Endothelial cell of hepatic sinusoid (primary cell): ENCODE measurements at regions not wholly inside any gene's neighbourhood (a gene's known extent, or its start where the extent isn't known, plus 50 kb on each side); places are given as distances from the start of the nearest gene placed in this dataset.

Experiments used
- in situ Hi-C: cut with HindIII; loops from 2 replicates; pipeline ENCODE4 v1.10.0; 2017; ENCODE audit warnings: low sequenced_read_pairs

GRCh38 chr5:67496051-67496450 lies 299.5 kb upstream of the CD180 start:
- in situ Hi-C loops: no loop called here

- in situ Hi-C loops: no loop called here
Observed at GRCh38 chr5:67495072-67495471, 298.5 kb upstream of the CD180 start.

DNA sequence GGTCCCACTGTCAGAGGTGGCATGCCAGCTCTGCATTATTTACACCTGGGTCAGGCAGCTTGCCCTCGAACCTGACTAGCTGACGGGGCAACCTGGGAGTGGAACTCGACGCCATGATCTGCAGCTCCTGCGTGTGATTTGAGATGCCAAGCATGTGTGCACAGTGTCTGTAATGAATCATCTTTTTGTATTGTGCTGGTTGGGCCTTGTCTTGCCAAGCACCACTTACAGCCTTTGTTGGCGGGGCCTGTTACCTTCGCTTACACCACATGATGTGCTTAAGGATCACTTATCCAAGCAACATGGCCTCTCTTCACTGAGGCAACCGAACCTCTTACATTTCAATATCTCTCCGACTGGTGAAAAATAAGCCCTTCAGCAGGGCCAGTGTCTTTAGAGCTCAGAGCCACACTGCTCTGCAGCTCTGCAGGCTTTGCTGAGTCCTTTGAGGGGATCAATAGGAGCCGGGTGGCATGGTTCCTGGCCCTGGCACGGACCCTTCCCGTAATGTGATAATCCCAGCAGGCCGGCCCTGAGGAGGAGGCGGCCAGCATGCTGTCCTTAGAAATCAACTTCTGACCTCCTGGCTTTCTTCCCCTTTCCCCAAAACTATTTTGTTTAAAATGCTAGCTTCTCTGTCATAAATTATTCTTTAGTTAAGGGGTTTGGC lies 297.7 kb upstream of the CD180 start:
- in situ Hi-C loops: no loop called here

DNA sequence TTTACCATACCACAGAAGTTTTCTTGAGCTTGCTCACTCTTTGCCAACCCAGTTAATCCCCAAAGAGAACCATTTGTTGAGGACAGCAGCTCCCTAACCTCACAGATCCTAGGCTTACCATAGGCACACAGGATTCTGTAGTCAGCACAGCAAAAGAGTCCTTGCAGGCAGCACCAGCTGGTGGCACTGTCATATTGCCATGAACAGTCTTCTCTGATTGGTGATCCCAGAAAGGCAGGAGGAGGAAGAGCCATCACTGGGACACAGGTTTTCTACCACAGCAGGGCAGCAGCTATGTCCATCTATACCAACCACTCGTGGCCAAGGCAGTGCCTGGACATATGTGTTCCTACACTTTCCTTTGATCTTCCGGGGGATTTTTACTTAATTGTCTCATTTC lies 297.1 kb upstream of the CD180 start:
- in situ Hi-C loops: no loop called here

- in situ Hi-C loops: no loop called here
Observed at GRCh38 chr5:67490543-67491321, 294.1 kb upstream of the CD180 start.

GRCh38 chr5:67488885-67489284 lies 292.3 kb upstream of the CD180 start:
- in situ Hi-C loops: no loop called here

GRCh38 chr5:67487862-67488261 lies 291.3 kb upstream of the CD180 start:
- in situ Hi-C loops: no loop called here

- in situ Hi-C loops: no loop called here
Observed at GRCh38 chr5:67483453-67484030, 286.9 kb upstream of the CD180 start.

DNA sequence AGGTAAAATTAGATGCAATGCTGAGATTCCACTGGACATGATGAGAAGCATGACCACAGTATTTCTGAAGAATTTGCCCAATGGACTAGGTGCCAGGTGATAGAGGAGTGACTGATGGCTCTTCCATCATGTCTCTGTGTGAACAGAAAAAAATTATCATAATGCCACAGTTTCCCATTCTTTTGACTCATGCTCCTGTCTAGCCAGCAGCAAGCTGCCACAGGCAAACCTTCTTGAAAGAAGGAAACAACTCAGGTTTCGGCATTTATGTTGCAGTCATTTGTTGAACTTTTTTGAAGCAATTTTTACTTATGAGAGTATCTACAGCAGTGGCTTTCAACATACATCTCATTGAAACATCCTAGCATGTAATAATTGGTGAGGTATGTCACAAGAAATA lies 284.8 kb upstream of the CD180 start:
- in situ Hi-C loops: no loop called here

- in situ Hi-C loops: no loop called here
Observed at GRCh38 chr5:67478337-67478736, 281.7 kb upstream of the CD180 start.

DNA sequence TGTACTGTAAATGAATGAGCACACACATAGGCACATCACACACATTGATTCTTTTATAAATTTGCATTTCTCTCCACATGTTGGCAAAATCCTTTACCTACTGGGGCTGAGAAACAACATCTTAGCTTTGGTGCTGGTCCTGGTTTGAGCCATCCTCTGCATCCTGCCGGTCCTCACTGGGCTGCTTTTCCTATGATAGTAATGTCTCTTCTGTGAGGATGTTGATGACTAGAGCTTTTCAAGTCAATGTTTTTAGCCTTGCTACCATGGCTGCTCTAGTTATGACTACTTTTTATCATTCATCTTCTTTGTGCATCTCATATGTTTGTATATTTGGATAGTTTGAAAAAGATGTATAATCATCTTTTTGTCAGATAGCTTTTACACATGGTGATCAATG lies 280.4 kb upstream of the CD180 start:
- in situ Hi-C loops: no loop called here

GRCh38 chr5:67476531-67476930 lies 279.9 kb upstream of the CD180 start:
- in situ Hi-C loops: no loop called here

DNA sequence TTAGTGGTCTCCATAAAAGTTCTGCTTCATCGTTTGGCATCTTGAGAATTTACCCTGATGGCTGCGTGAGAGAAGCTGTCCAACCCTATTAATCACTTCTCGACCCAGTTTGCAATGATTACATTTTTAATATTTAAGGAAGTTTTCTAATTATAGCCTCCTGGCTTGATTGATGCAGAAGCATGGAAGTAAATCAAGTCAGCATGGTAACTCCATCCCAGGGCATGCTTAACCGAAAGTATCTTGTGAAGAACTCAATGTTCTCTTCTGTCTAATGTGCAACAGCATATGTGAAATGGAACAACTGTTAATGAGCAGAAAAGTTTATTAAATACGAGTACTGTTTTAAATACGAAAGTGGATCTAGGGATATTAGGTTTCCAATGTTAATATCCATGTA lies 278.9 kb upstream of the CD180 start:
- in situ Hi-C loops: no loop called here

GRCh38 chr5:67474597-67475238 lies 278.1 kb upstream of the CD180 start:
- in situ Hi-C loops: no loop called here

- in situ Hi-C loops: no loop called here
Observed at GRCh38 chr5:67467110-67467509, 270.5 kb upstream of the CD180 start.

GRCh38 chr5:67465537-67466207 lies 269.1 kb upstream of the CD180 start:
- in situ Hi-C loops: no loop called here

GRCh38 chr5:67462147-67462546 lies 265.5 kb upstream of the CD180 start:
- in situ Hi-C loops: no loop called here

DNA sequence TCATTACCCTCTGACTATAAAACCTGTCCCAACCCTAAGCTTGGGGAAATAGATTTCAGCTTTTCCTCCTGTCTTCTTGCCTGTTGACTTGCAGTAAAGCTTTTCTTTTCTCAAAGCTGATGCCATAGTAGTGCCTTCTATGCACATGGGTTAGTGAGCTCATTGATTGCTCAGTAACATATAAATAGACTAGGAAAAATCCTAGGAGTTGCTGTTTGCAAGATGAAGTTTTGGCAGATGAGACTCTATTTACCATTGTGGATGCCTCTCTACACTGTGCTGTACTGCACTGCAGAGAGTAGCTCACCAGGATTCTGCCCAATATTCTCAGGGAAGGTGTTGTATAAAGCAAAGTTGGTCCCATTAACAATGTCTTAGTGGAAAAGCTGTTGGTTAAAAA lies 262.7 kb upstream of the CD180 start:
- in situ Hi-C loops: no loop called here

GRCh38 chr5:67455970-67456369 lies 259.4 kb upstream of the CD180 start:
- in situ Hi-C loops: no loop called here

GRCh38 chr5:67454957-67455561 lies 258.5 kb upstream of the CD180 start:
- in situ Hi-C loops: loop anchor here (5.0 kb wide), 1 partner anchor 73 kb away; no protein-coding TSS in a partner anchor
